ENCODE measurements at regions not wholly inside any gene's neighbourhood (a gene's known extent, or its start where the extent isn't known, plus 50 kb on each side); places are given as distances from the start of the nearest gene placed in this dataset.

DNA sequence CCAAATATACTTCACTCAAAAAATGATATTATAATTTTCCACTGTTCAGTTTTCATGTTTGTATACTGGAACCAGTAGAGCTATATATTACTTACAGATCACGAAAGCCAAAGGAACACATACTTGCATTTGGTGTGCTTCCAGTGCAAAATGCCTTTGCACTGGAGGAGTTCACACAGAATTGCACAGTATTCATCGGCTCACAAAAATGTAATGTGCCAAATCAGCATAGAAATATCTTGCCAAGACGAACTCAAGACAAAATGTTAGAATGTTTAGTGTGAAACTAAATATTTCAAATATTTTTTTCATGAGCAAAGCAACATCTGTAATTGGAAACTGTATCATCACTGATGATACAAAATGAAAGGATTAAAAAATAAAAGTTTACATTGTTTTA lies 646.2 kb upstream of the SEMA3D start:
- DNase-seq (ENCODE audit: extremely low spot score), result no peak
- no peak overlapping the region for H3K4me3 ChIP-seq
- intact Hi-C loops (cut with DNase I), result no loop called here
- no peaks in the 10 kb centered on the region for H3K27me3 ChIP-seq
- no peaks in the 10 kb centered on the region for H3K4me1 ChIP-seq
- 42% methylated on average over 3 of the region's 3 CpGs for WGBS
- H3K27ac ChIP-seq (replicated peaks in 1 of 4), result no peak overlapping the region
- H3K9me3 ChIP-seq, result no peaks in the 10 kb centered on the region
- no peak for TF ChIP-seq EP300 (IDR thresholded peaks at IDR 0.05)
- TF ChIP-seq POLR2A (IDR thresholded peaks at IDR 0.05; ENCODE audit: low read depth), result no peak
- no peaks in the 10 kb centered on the region for H3K36me3 ChIP-seq

DNA sequence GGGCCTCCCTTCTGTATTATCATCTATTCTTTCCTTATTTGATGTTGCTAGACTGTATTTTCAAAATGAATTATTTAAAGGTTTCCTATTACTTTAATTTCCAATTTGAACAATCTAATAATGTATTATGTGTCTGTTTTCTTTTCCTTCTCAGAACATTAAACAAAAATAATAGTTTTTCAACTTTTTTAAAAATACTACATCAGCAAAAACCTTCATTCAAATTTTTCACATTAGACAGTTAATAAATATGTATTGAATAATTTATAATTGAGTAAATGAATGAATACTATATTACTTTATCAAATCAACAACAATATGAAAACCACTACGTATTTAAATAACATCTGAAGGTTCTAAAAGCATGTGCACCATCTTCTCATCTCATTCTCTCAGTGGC lies 644.1 kb upstream of the SEMA3D start:
- H3K27ac ChIP-seq (replicated peaks in 1 of 4), result no peak overlapping the region
- no peaks in the 10 kb centered on the region for H3K27me3 ChIP-seq
- H3K4me1 ChIP-seq, result no peaks in the 10 kb centered on the region
- TF ChIP-seq, protein P1, sequence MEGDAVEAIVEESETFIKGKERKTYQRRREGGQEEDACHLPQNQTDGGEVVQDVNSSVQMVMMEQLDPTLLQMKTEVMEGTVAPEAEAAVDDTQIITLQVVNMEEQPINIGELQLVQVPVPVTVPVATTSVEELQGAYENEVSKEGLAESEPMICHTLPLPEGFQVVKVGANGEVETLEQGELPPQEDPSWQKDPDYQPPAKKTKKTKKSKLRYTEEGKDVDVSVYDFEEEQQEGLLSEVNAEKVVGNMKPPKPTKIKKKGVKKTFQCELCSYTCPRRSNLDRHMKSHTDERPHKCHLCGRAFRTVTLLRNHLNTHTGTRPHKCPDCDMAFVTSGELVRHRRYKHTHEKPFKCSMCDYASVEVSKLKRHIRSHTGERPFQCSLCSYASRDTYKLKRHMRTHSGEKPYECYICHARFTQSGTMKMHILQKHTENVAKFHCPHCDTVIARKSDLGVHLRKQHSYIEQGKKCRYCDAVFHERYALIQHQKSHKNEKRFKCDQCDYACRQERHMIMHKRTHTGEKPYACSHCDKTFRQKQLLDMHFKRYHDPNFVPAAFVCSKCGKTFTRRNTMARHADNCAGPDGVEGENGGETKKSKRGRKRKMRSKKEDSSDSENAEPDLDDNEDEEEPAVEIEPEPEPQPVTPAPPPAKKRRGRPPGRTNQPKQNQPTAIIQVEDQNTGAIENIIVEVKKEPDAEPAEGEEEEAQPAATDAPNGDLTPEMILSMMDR (IDR thresholded peaks at IDR 0.05), result no peak
- no peak for TF ChIP-seq EP300 (IDR thresholded peaks at IDR 0.05)
- no peak for TF ChIP-seq POLR2AphosphoS5 (IDR thresholded peaks at IDR 0.05)
- intact Hi-C loops (cut with DNase I), result no loop called here
- H3K9me3 ChIP-seq, result no peaks in the 10 kb centered on the region
- no peak overlapping the region for H3K4me3 ChIP-seq
- no peak for DNase-seq (ENCODE audit: extremely low spot score)
- 78% methylated on average over 1 of the region's 1 CpG for whole genome bisulfite sequencing
- no peaks in the 10 kb centered on the region for H3K36me3 ChIP-seq

DNA sequence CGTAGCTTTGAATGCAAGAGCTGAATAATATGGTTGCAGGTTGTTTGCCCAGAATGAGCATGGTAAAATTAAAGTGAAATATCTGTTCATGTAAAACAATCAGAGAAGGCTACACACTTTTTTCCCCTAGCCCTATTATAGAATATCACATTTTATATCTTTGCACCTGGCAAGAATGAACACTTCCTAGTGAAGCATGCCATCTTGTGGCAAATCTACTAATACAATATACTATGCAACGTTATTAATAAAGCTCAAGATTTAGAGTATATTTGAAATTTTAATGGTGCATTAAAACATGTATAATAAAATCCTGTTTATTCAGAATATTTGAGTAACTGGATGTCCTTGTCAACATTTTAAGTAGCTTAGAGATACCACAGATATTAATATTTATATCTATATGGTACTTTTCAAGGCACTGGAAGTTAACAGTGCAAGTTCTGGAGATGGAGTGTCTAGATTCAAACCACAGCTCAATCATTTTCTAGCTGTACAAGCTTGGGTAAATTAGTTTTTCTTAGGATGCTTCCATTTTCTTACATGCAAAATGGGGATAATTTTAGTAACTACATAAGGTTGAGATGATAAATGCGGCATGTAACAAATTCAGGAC lies 643.1 kb upstream of the SEMA3D start:
- Histone ChIP-seq H3K27me3 (no peaks in the 10 kb centered on the region), H3K9me3 (no peaks in the 10 kb centered on the region), H3K4me1 (no peaks in the 10 kb centered on the region), H3K27ac (replicated peaks in 1 of 4) (no peak overlapping the region), H3K4me3 (no peak overlapping the region), H3K36me3 (no peaks in the 10 kb centered on the region)
- intact Hi-C loops (cut with DNase I), result no loop called here
- TF ChIP-seq POLR2A (IDR thresholded peaks at IDR 0.05; ENCODE audit: low read depth) (no peak), POLR2AphosphoS5 (IDR thresholded peaks at IDR 0.05) (no peak)
- TF ChIP-seq, protein P1 (IDR thresholded peaks at IDR 0.05), result peak in 1 of 3 experiments; percentile 9
- WGBS, result 67% methylated on average over 3 of the region's 3 CpGs
- no peak for DNase-seq (ENCODE audit: extremely low spot score)

DNA sequence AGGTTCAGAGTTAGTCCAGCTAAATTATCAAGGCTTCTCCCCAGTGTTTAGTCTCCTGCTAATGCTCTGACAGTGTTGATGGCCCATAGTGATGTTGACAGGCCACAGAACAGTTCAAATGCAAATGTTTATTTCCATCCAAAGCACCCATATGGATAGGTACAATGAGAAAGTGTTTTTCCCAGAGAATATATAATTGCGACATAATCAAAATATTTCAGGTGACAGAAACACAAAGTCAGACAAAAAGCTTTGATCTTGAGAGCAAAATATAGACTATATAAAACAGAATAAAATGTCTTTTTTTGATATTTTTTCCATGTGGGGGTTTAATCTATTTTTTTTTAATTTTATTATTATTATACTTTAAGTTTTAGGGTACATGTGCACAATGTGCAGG lies 642.3 kb upstream of the SEMA3D start:
- Histone ChIP-seq H3K27me3 (no peaks in the 10 kb centered on the region), H3K4me3 (no peak overlapping the region), H3K36me3 (no peaks in the 10 kb centered on the region), H3K4me1 (no peaks in the 10 kb centered on the region), H3K27ac (replicated peaks in 1 of 4) (no peak overlapping the region), H3K9me3 (no peaks in the 10 kb centered on the region)
- no peak for TF ChIP-seq POLR2A (IDR thresholded peaks at IDR 0.05; ENCODE audit: low read depth)
- no peak for TF ChIP-seq POLR2AphosphoS5 (IDR thresholded peaks at IDR 0.05)
- intact Hi-C loops (cut with DNase I), result no loop called here
- 89% methylated on average over 1 of the region's 1 CpG for WGBS
- DNase-seq (ENCODE audit: extremely low spot score), result no peak

DNA sequence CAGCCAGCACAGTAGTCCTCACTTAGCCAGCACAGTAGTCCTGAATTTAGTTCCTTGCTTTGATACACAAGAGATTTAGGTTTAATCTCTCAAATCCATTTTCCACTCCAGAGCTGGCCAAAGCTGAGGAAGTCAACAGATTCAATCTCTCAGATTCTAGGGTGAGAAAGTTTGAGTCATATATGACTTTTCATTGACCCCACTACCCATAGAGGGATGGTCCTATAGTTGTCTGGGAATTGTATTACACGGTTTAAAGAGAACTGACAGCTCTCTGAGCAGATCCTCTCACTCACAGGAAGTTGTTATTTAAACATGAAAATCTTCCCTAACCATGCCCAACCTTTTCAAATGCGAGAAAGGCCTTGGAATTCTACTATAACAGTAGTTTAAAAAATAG lies 641.8 kb upstream of the SEMA3D start:
- DNase-seq (ENCODE audit: extremely low spot score), result no peak
- H3K9me3 ChIP-seq, result no peaks in the 10 kb centered on the region
- H3K27ac ChIP-seq (replicated peaks in 1 of 4), result no peak overlapping the region
- intact Hi-C loops (cut with DNase I), result no loop called here
- no peak overlapping the region for H3K4me3 ChIP-seq
- 62% methylated on average over 2 of the region's 2 CpGs for WGBS
- H3K27me3 ChIP-seq, result no peaks in the 10 kb centered on the region
- no peaks in the 10 kb centered on the region for H3K4me1 ChIP-seq
- TF ChIP-seq, protein P1 (IDR thresholded peaks at IDR 0.05), result no peak
- TF ChIP-seq EP300 (IDR thresholded peaks at IDR 0.05) (no peak), POLR2A (IDR thresholded peaks at IDR 0.05; ENCODE audit: low read depth) (no peak), POLR2AphosphoS5 (IDR thresholded peaks at IDR 0.05) (no peak)
- no peaks in the 10 kb centered on the region for H3K36me3 ChIP-seq

Measured in esophagus muscularis mucosa (tissue), 4 donors.